HG03521 (cell line): ENCODE measurements at regions not wholly inside any gene's neighbourhood (a gene's known extent, or its start where the extent isn't known, plus 50 kb on each side); places are given as distances from the start of the nearest gene placed in this dataset.

Experiments
- ATAC-seq: cut with Tn5 transposase; IDR thresholded peaks from one replicate; pipeline ENCODE4 v1.9.1; 2021; ENCODE audit warnings: mild to moderate bottlenecking, moderate library complexity; ENCODE audit not compliant: unreplicated experiment

GRCh38 chr12:108029051-108029835, 99.8 kb upstream of the WSCD2 start:
- ATAC-seq: no peak

- ATAC-seq: no peak
Measured at GRCh38 chr12:108033090-108033489, 96.0 kb upstream of the WSCD2 start.

DNA sequence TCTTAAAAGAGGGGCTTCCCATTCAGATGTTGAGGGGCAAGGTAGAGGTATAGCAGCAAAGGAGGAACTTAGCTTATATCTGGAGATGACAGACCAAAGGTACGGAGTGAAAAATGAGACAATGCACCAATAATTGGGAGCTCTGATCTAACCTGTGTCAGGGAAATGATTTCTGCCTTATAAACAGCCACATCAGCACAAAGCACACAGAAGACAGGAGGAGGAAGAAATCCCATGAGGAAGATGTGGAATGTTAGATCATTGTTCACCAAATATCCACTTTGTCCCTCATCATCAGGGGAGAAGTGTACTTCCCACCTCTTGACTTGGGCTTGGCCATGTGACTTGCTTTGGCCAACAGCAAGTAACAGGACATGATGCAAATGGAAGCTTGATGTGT, 93.7 kb upstream of the WSCD2 start:
- ATAC-seq: no peak

DNA sequence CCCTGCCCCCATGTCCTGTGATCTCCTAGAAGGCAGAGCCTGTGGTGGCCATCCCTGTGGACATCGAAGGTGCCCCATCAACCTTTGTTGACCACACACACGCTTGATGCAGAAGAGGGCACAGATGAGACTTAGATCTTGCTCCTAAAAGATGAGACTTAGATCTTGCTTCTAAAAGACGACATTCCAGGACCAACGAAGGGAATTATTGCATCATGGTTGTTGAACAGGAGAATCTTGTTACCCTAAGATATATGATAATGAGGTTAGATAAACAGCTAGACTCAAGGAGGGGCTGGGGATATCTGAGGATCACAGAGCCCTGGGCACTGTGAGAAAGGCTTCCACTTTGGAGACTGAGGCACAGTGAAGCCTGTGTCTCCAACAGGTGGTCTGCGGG, 91.1 kb upstream of the WSCD2 start:
- ATAC-seq: no peak

- no peak for ATAC-seq
Measured at GRCh38 chr12:108039794-108040193, 89.3 kb upstream of the WSCD2 start.

GRCh38 chr12:108040947-108041346, 88.1 kb upstream of the WSCD2 start:
- ATAC-seq: no peak

DNA sequence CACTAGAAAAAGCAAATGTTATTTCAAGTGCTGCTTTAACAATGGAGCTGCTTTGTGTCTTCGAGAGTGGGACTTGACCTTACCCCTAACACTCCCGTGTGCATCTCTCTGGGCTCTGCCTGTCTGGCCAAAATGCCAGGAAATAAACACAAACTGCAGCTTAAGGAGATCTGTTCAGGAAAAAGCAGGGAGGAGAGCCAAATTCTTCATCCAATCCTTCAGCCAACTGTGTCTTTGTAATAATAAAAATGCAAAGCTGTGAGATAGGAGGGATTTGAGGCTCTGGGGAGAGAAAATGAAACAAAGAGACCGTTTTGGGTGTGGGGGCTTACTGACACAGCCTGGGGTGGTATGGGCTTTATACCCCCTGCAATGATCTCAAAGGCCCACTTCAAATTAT, 85.8 kb upstream of the WSCD2 start:
- no peak for ATAC-seq

DNA sequence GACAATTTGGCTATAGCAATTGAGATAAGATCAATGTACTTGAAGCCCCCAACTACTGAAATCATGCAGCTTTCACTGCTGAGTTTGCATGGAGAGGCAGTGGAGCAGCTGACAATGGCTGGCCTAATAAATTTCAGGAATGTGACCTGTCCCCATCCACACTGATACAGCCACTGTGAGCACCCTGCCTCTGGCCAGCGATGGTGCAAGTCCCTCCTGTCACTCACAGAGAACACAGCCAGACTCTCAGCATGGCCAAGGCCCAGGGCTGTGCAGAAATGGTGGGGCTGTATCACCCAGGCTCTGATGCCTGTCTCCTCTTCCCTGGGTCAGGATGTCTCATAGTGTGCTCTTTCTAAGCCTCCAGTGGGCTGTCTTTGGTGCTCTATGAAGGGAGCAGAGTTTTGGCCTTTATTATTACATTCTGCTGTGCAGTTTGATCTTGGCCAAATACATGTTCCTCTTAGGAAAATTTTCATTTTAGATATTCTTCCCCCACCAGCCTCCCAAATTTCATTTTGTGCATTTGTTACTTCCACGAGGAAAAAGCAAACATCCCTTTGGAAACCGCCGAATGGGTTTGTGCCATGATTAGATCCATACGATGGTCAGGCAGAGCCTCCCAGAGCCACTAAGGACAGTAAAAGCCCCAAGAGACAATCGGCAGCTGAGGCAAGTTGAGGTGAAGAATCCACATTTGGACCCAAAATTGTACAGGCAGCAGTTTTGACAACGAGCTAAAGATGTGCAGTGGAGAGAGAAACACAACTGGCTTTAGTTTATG, 85.1 kb upstream of the WSCD2 start:
- ATAC-seq: no peak

GRCh38 chr12:108046135-108046534, 83.0 kb upstream of the WSCD2 start:
- ATAC-seq: no peak

GRCh38 chr12:108046650-108047049, 82.4 kb upstream of the WSCD2 start:
- ATAC-seq: no peak

- ATAC-seq: no peak
Measured at GRCh38 chr12:108047071-108047550, 82.0 kb upstream of the WSCD2 start.

GRCh38 chr12:108048686-108049085, 80.4 kb upstream of the WSCD2 start:
- ATAC-seq: no peak

GRCh38 chr12:108050696-108051095, 78.4 kb upstream of the WSCD2 start:
- ATAC-seq: no peak

DNA sequence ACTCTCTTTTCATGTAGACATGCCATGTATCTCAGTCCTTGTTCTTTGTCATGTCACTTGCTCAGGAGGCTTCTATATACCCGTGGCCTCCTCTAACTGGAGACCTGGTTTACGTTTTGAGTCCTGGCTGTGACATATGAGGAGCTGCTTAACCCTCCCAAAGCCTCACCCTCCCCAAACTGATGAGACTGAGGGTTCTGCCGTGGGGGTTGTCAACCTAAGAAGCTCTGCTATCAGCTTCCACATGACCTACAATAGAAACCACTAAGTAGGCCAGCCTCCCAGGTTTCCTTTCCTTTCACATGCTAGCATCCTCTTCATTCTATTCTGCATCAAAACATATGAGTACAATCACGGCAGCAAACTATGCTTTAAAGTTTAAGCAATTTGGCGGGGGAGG, 76.8 kb upstream of the WSCD2 start:
- ATAC-seq: no peak

GRCh38 chr12:108053512-108053911, 75.6 kb upstream of the WSCD2 start:
- ATAC-seq: no peak

DNA sequence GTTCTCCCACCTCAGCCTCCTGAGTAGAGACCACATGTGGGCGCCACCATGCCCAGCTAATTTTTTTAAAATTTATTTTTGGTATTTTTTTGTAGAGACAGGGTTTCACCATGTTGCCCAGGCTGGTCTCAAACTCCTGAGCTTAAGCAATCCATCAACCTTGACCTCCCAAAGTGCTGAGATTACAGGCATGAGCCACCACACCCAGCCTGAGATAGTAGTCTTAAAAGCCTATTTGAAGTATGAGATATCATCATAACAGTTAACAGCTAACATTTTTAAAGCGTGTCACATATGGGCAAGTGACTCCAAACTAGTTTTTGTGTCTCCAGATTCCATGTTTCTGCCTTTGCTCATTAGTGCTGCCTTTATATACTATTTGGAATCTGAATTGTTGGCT, 74.6 kb upstream of the WSCD2 start:
- no peak for ATAC-seq

- no peak for ATAC-seq
Measured at GRCh38 chr12:108055141-108055540, 73.9 kb upstream of the WSCD2 start.

GRCh38 chr12:108060067-108060466, 69.0 kb upstream of the WSCD2 start:
- no peak for ATAC-seq

- ATAC-seq: no peak
Measured at GRCh38 chr12:108060903-108061302, 68.2 kb upstream of the WSCD2 start.

- no peak for ATAC-seq
Measured at GRCh38 chr12:108063192-108063591, 65.9 kb upstream of the WSCD2 start.

DNA sequence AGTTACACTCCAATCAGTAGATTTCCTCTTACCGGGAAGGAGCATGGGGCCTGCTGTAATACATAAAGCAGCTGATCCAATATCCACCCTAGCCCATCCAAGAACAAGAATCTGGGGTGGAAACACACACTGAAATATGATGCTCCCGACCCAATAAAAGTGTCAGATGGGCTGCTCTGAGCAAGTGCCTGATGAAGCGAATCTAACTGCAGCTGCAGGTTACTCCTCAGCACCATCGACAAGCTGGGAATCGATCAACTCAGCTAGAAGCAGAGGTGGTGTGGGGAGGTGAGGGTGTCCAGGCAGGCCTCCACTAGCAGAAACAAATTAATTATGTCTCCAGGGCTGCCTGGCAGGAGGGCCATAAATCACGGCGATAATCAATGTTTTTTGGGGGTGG, 64.0 kb upstream of the WSCD2 start:
- no peak for ATAC-seq
